Omental fat pad (tissue), 3 donors: ENCODE measurements at regions not wholly inside any gene's neighbourhood (a gene's known extent, or its start where the extent isn't known, plus 50 kb on each side); places are given as distances from the start of the nearest gene placed in this dataset.

Experiments used
- ATAC-seq: fragments of 150-250 bp; one replicate; pipeline ENCODE4 v1.9.1; 2016; ENCODE audit warnings: mild to moderate bottlenecking, moderate library complexity; ENCODE audit not compliant: low FRiP score
- DNase-seq: peaks from one replicate; pipeline ENCODE4 v3.0.0-alpha.2; 2019; ENCODE audit warnings: low spot score
- TF ChIP-seq, protein P1 (sequence below), 3 donors: fragments of 450-650 bp; IDR thresholded peaks; one replicate each; pipeline ENCODE4 v1.5.1; 2016 to 2017; ENCODE audit warnings: antibody characterized with exemption in 3 of 3, mild to moderate bottlenecking in 3 of 3, moderate library complexity in 2 of 3

- TF ChIP-seq, protein P1, sequence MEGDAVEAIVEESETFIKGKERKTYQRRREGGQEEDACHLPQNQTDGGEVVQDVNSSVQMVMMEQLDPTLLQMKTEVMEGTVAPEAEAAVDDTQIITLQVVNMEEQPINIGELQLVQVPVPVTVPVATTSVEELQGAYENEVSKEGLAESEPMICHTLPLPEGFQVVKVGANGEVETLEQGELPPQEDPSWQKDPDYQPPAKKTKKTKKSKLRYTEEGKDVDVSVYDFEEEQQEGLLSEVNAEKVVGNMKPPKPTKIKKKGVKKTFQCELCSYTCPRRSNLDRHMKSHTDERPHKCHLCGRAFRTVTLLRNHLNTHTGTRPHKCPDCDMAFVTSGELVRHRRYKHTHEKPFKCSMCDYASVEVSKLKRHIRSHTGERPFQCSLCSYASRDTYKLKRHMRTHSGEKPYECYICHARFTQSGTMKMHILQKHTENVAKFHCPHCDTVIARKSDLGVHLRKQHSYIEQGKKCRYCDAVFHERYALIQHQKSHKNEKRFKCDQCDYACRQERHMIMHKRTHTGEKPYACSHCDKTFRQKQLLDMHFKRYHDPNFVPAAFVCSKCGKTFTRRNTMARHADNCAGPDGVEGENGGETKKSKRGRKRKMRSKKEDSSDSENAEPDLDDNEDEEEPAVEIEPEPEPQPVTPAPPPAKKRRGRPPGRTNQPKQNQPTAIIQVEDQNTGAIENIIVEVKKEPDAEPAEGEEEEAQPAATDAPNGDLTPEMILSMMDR (IDR thresholded peaks at IDR 0.05), result no peak
- no peak for ATAC-seq
- DNase-seq, result no peak
Measured at GRCh38 chr5:175001876-175002645, 277.7 kb downstream of the MSX2 start.

DNA sequence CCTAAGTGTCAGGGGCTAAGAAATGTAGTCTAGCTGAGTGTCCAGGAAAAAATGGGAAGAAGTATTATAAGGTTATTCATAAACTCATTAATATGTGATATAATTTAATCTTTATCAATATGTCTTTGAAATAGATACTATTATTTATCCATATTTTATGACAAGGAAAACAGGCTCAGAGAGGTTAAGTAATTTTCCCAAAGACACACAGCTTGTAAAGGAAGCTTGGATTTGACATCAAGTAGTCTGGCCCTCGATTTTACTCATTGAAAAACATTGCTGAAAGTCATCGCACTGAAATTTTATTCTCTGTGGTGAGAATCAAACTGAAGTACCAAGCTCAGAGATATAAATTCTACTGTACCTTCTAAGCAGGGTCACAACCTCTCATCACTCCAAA lies 276.9 kb downstream of the MSX2 start:
- TF ChIP-seq, protein P1 (IDR thresholded peaks at IDR 0.05), result no peak
- ATAC-seq (no peak), DNase-seq (no peak)

DNA sequence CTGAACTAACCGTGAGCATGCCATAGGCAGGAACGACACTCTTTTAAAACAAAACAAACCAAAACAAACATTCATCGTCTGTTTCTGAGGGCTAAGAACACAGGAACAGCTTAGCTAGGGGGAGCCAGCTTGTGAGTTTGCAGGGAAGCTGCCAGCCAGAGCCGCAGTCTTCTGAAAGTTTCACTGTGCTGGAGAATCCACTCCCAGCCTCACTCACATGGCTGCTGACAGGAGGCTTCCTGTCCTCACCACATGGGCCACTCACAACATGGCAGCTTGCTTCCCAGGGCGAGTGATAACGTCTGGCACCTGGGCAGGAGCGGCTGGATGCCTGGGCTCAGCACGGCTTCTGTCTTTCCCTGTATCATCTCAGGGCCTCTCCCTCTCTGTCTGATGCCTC lies 275.2 kb downstream of the MSX2 start:
- ATAC-seq, result no peak
- TF ChIP-seq, protein P1 (IDR thresholded peaks at IDR 0.05), result no peak
- DNase-seq, result no peak

DNA sequence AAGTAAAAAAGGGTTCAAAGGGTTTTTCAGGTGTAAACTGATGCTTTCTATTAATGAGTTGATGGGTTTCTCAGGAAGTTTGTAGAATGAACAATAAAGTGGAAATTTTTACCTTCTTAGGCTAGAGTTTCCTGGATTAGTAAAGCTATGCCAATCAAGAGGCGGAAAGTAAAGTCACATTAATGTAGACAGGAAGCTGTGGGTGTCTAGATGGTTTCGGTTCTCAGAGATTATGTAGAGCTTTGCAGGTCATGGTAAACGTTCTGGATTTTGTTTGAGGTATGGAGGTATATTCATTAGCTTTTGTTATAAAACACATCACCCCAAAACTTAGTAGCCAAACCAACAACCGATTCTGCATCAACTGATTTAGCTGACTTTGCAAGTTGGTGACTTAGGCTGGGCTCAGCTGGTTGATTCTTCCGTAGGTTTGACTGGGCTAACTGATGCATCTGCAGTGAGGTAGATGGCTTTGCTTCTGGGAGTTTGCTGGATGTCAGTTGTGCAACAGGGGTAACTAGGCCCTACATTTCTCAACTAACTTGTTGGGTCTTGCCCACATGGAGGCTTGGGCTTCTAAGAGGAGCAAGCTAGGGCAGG lies 273.8 kb downstream of the MSX2 start:
- ATAC-seq, result no peak
- no peak for DNase-seq
- TF ChIP-seq, protein P1 (IDR thresholded peaks at IDR 0.05), result no peak

GRCh38 chr5:174997688-174998087 lies 273.3 kb downstream of the MSX2 start:
- ATAC-seq (no peak), DNase-seq (no peak)
- TF ChIP-seq, protein P1 (IDR thresholded peaks at IDR 0.05), result no peak

- DNase-seq (no peak), ATAC-seq (no peak)
- TF ChIP-seq, protein P1 (IDR thresholded peaks at IDR 0.05), result no peak
Measured at GRCh38 chr5:174996941-174997340, 272.6 kb downstream of the MSX2 start.

- no peak for DNase-seq
- TF ChIP-seq, protein P1 (IDR thresholded peaks at IDR 0.05), result no peak
- ATAC-seq, result no peak
Measured at GRCh38 chr5:174995827-174996226, 271.4 kb downstream of the MSX2 start.
